Hepatocyte (in vitro differentiated cells): ENCODE measurements at regions not wholly inside any gene's neighbourhood (a gene's known extent, or its start where the extent isn't known, plus 50 kb on each side); places are given as distances from the start of the nearest gene placed in this dataset.
"Not testable (repeated sequence)": the region's sequence is repeated elsewhere in the genome, so short reads cannot be mapped to it uniquely, and the experiment has no call there.

ENCODE experiments used
- DNase-seq: peaks from one replicate; pipeline ENCODE4 v3.0.0-alpha.2; 2016; ENCODE audit warnings: low spot score
- H2AFZ ChIP-seq: fragments of 200-600 bp; sonication (generic); 2 replicates; pipeline ENCODE4 v1.6.0; 2016; ENCODE audit warnings: antibody characterized with exemption, mild to moderate bottlenecking
- H3K27ac ChIP-seq: fragments of 200-600 bp; sonication (generic); 2 replicates; pipeline ENCODE4 v1.5.1; 2016; ENCODE audit warnings: mild to moderate bottlenecking
- H3K27me3 ChIP-seq: fragments of 200-600 bp; sonication (generic); 2 replicates; pipeline ENCODE4 v1.6.1; 2016
- H3K36me3 ChIP-seq: fragments of 200-600 bp; sonication (generic); replicated peaks from 2 replicates; pipeline ENCODE4 v1.5.1; 2016; ENCODE audit warnings: low read depth; ENCODE audit not compliant: insufficient read depth
- H3K4me1 ChIP-seq: fragments of 200-600 bp; sonication (generic); 2 replicates; pipeline ENCODE4 v1.5.1; 2016; ENCODE audit warnings: mild to moderate bottlenecking, moderate library complexity; ENCODE audit not compliant: insufficient read depth
- H3K4me2 ChIP-seq: fragments of 200-600 bp; sonication (generic); 2 replicates; pipeline ENCODE4 v1.6.0; 2016
- H3K4me3 ChIP-seq: fragments of 200-600 bp; sonication (generic); 2 replicates; pipeline ENCODE4 v1.5.1; 2016; ENCODE audit warnings: mild to moderate bottlenecking
- H3K79me2 ChIP-seq: fragments of 200-600 bp; sonication (generic); 2 replicates; pipeline ENCODE4 v1.6.0; 2017; ENCODE audit warnings: mild to moderate bottlenecking
- H3K9me2 ChIP-seq: fragments of 200-600 bp; sonication (generic); replicated peaks from 2 replicates; pipeline ENCODE4 v1.6.0; 2017; ENCODE audit warnings: mild to moderate bottlenecking; ENCODE audit not compliant: insufficient read depth
- H3K9me3 ChIP-seq: fragments of 200-600 bp; sonication (generic); 2 replicates; pipeline ENCODE4 v1.5.1; 2016; ENCODE audit warnings: low read depth, mild to moderate bottlenecking
- H4K20me1 ChIP-seq: fragments of 200-600 bp; sonication (generic); 2 replicates; pipeline ENCODE4 v1.6.0; 2016; ENCODE audit warnings: mild to moderate bottlenecking; ENCODE audit not compliant: insufficient read depth, poor library complexity, severe bottlenecking
- CTCF ChIP-seq: fragments of 200-600 bp; sonication (generic); IDR thresholded peaks from 2 replicates; pipeline ENCODE4 v1.5.1; 2016; ENCODE audit warnings: antibody characterized with exemption, mild to moderate bottlenecking; ENCODE audit not compliant: poor library complexity
- EZH2 ChIP-seq: fragments of 200-600 bp; sonication (generic); IDR thresholded peaks from 2 replicates; pipeline ENCODE4 v1.6.1; 2016; ENCODE audit warnings: antibody characterized with exemption, mild to moderate bottlenecking, borderline replicate concordance
- EZH2phosphoT487 ChIP-seq: fragments of 200-600 bp; sonication (generic); IDR thresholded peaks from one replicate; pipeline ENCODE4 v1.6.1; 2018; ENCODE audit warnings: antibody characterized with exemption, mild to moderate bottlenecking, low read depth, moderate library complexity; ENCODE audit not compliant: unreplicated experiment, severe bottlenecking
- WGBS: methylation state at CpG from one replicate; pipeline ENCODE4 v1.1.6; 2016; ENCODE audit warnings: low lambda C conversion rate; ENCODE audit errors: missing lambda C conversion rate; 5-methylcytosine and 5-hydroxymethylcytosine counted together

GRCh38 chr2:12567411-12567810 lies 149.3 kb upstream of the TRIB2 start:
- Histone ChIP-seq H4K20me1 (no peaks in the 10 kb centered on the region), H3K79me2 (no peaks in the 10 kb centered on the region), H3K4me3 (no peak overlapping the region), H3K4me1 (no peaks in the 10 kb centered on the region), H2AFZ (no peak overlapping the region), H3K9me2 (no peaks in the 10 kb centered on the region), H3K9me3 (no peaks in the 10 kb centered on the region), H3K27me3 (no peaks in the 10 kb centered on the region), H3K27ac (no peak overlapping the region), H3K36me3 (no peaks in the 10 kb centered on the region), H3K4me2 (no peak overlapping the region)
- no peak for TF ChIP-seq EZH2phosphoT487
- TF ChIP-seq EZH2, result no peak
- no peak for TF ChIP-seq CTCF
- WGBS, result 96% methylated on average over 3 of the region's 3 CpGs
- DNase-seq, result no peak

- not testable (repeated sequence) for DNase-seq, H3K4me1 ChIP-seq, H2AFZ ChIP-seq, H3K79me2 ChIP-seq, H3K9me2 ChIP-seq, H4K20me1 ChIP-seq, H3K4me3 ChIP-seq, H3K27ac ChIP-seq, H3K36me3 ChIP-seq, H3K27me3 ChIP-seq, H3K9me3 ChIP-seq, H3K4me2 ChIP-seq
- WGBS, result 91% methylated on average over 6 of the region's 7 CpGs
Observed at GRCh38 chr2:12569510-12569909, 147.2 kb upstream of the TRIB2 start.

- H2AFZ ChIP-seq, H3K4me2 ChIP-seq, H3K36me3 ChIP-seq, H3K9me3 ChIP-seq, H4K20me1 ChIP-seq, H3K4me3 ChIP-seq, H3K9me2 ChIP-seq, H3K27me3 ChIP-seq, DNase-seq, H3K79me2 ChIP-seq, H3K4me1 ChIP-seq, H3K27ac ChIP-seq: not testable (repeated sequence)
- 97% methylated on average over 8 of the region's 8 CpGs for WGBS
Observed at GRCh38 chr2:12569929-12570328, 146.8 kb upstream of the TRIB2 start.

GRCh38 chr2:12577091-12577490 lies 139.6 kb upstream of the TRIB2 start:
- H3K4me1 ChIP-seq, result no peaks in the 10 kb centered on the region

More at GRCh38 chr2:12577091-12577490, 139.6 kb upstream of the TRIB2 start:
- no peak for DNase-seq
- TF ChIP-seq EZH2, result no peak
- TF ChIP-seq CTCF, result no peak
- no peak for TF ChIP-seq EZH2phosphoT487
- Histone ChIP-seq H3K79me2 (no peaks in the 10 kb centered on the region), H3K36me3 (no peaks in the 10 kb centered on the region), H3K27me3 (no peaks in the 10 kb centered on the region), H3K9me2 (no peaks in the 10 kb centered on the region), H2AFZ (no peak overlapping the region), H3K4me3 (no peak overlapping the region), H3K27ac (no peak overlapping the region), H3K9me3 (no peaks in the 10 kb centered on the region), H3K4me2 (no peak overlapping the region), H4K20me1 (no peaks in the 10 kb centered on the region)
